PC-9 (cell line): ENCODE measurements at regions not wholly inside any gene's neighbourhood (a gene's known extent, or its start where the extent isn't known, plus 50 kb on each side); places are given as distances from the start of the nearest gene placed in this dataset.
A peak's percentile ranks its signal among the peaks of the same experiment; 100 is the strongest.

ENCODE experiments used
- BruUV-seq: library from RNA; stranded (reverse); fragments of 400-500 nt; replicated peaks from 2 replicates; lab custom pipeline; 2021; lab: Mats Ljungman, UMichigan
- CTCF ChIA-PET: fragments of 300-600 bp; sonication (Branson Sonifier 250); formaldehyde crosslinking; loops from one replicate; lab custom pipeline; 2022; ENCODE audit warnings: antibody characterized with exemption; lab: Charles Lee
- POLR2A ChIA-PET: fragments of 300-600 bp; sonication (Branson Sonifier 250); formaldehyde crosslinking; loops from one replicate; lab custom pipeline; 2022; ENCODE audit warnings: antibody characterized with exemption; ENCODE audit not compliant: unreplicated experiment; lab: Charles Lee
- DNase-seq, 2 experiments: peaks; one replicate each; pipeline versions ENCODE4 v3.0.0 to v3.0.0-alpha.2; 2015 to 2022; ENCODE audit warnings: mixed read lengths in 1 of 2
- H2AFZ ChIP-seq: fragments of 200-600 bp; sonication (generic); 2 replicates; pipeline ENCODE4 v1.8.1; 2017; ENCODE audit warnings: antibody characterized with exemption
- H3F3A ChIP-seq: fragments of 200-600 bp; sonication (generic); 2 replicates; pipeline ENCODE4 v1.8.1; 2017; ENCODE audit warnings: antibody characterized with exemption, mild to moderate bottlenecking, low read depth; ENCODE audit not compliant: insufficient read depth
- H3K27ac ChIP-seq: fragments of 200-600 bp; sonication (generic); 2 replicates; pipeline ENCODE4 v1.6.1; 2016; ENCODE audit warnings: mixed run types
- H3K27me3 ChIP-seq: fragments of 200-600 bp; sonication (generic); 2 replicates; pipeline ENCODE4 v1.6.1; 2016; ENCODE audit warnings: low read depth, mixed run types; ENCODE audit not compliant: insufficient read depth
- H3K36me3 ChIP-seq: fragments of 200-600 bp; sonication (generic); 2 replicates; pipeline ENCODE4 v1.6.1; 2016; ENCODE audit warnings: low read depth, mixed run types
- H3K4me1 ChIP-seq: fragments of 200-600 bp; sonication (generic); replicated peaks from 2 replicates; pipeline ENCODE4 v1.6.1; 2016; ENCODE audit warnings: mixed run types; ENCODE audit not compliant: insufficient read depth
- H3K4me2 ChIP-seq: fragments of 200-600 bp; sonication (generic); 2 replicates; pipeline ENCODE4 v1.6.1; 2017; ENCODE audit warnings: mixed run types
- H3K4me3 ChIP-seq: fragments of 200-600 bp; sonication (generic); 2 replicates; pipeline ENCODE4 v1.6.1; 2016; ENCODE audit warnings: mixed run types
- H3K79me2 ChIP-seq: fragments of 200-600 bp; sonication (generic); 2 replicates; pipeline ENCODE4 v1.6.1; 2017; ENCODE audit warnings: low read depth, mixed run types
- H3K9me2 ChIP-seq: fragments of 200-600 bp; sonication (generic); 2 replicates; pipeline ENCODE4 v1.8.1; 2017; ENCODE audit warnings: mild to moderate bottlenecking; ENCODE audit not compliant: insufficient read depth
- H3K9me3 ChIP-seq: fragments of 200-600 bp; sonication (generic); 2 replicates; pipeline ENCODE4 v1.8.1; 2016; ENCODE audit warnings: low read depth; ENCODE audit not compliant: insufficient read depth
- H4K20me1 ChIP-seq: fragments of 200-600 bp; sonication (generic); 2 replicates; pipeline ENCODE4 v1.8.1; 2017; ENCODE audit not compliant: insufficient read depth
- EZH2 ChIP-seq: fragments of 200-600 bp; sonication (generic); IDR thresholded peaks from 2 replicates; pipeline ENCODE4 v1.8.0; 2017; ENCODE audit warnings: antibody characterized with exemption, low read depth
- intact Hi-C: fragments of 100-400 bp; cut with micrococcal nuclease; formaldehyde crosslinking; loops from one replicate; pipeline ENCODE4 v1.10.0; 2022; ENCODE audit not compliant: unreplicated experiment
- TF ChIP-seq, protein P1 (sequence below): fragments of 200-600 bp; sonication (generic); conservative IDR thresholded peaks from 2 replicates; pipeline ENCODE4 v1.6.1; 2017; ENCODE audit warnings: mixed run types, antibody characterized with exemption, mild to moderate bottlenecking, moderate library complexity

DNA sequence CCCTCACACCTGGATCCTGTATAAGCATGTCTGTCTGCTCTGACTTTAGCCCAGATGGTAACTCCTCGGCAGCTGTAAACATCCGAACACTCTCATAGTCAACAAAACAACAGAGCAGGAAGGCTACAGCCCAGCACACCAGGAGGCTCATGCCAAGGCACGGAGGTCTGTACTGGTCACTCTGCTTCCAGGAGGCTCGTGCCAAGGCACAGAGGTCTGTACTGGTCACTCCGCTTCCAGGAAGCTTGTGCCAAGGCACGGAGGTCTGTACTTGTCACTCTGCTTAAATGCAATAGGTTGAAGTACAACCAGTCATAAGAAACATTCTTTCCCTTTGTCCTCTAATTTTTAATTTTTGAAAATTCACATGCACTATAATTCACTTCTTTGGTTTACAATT is 190.1 kb upstream of the CDH4 start:
- intact Hi-C loops = no loop called here
- BruUV-seq = no TSS peak
- TF ChIP-seq, protein P1, sequence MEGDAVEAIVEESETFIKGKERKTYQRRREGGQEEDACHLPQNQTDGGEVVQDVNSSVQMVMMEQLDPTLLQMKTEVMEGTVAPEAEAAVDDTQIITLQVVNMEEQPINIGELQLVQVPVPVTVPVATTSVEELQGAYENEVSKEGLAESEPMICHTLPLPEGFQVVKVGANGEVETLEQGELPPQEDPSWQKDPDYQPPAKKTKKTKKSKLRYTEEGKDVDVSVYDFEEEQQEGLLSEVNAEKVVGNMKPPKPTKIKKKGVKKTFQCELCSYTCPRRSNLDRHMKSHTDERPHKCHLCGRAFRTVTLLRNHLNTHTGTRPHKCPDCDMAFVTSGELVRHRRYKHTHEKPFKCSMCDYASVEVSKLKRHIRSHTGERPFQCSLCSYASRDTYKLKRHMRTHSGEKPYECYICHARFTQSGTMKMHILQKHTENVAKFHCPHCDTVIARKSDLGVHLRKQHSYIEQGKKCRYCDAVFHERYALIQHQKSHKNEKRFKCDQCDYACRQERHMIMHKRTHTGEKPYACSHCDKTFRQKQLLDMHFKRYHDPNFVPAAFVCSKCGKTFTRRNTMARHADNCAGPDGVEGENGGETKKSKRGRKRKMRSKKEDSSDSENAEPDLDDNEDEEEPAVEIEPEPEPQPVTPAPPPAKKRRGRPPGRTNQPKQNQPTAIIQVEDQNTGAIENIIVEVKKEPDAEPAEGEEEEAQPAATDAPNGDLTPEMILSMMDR = no peak
- ChIA-PET CTCF (no interaction called here), POLR2A (no interaction called here)
- no peaks in the 10 kb centered on the region for H3K79me2 ChIP-seq
- H3K36me3 ChIP-seq = no peaks in the 10 kb centered on the region
- no peaks in the 10 kb centered on the region for H3K9me3 ChIP-seq
- no peaks in the 10 kb centered on the region for H3F3A ChIP-seq
- no peak overlapping the region for H2AFZ ChIP-seq
- DNase-seq = peak in 1 of 2 experiments; percentile 1
- no peaks in the 10 kb centered on the region for H3K9me2 ChIP-seq
- 0 out of 2 replicates have a peak, but pooled peaks cover 4% of the 10 kb centered on the region for H4K20me1 ChIP-seq
- no peaks in the 10 kb centered on the region for H3K4me1 ChIP-seq
- no peak overlapping the region for H3K4me3 ChIP-seq
- H3K27me3 ChIP-seq = peaks cover 93% of the 10 kb centered on the region
- no peak overlapping the region for H3K4me2 ChIP-seq
- H3K27ac ChIP-seq = no peak overlapping the region

DNA sequence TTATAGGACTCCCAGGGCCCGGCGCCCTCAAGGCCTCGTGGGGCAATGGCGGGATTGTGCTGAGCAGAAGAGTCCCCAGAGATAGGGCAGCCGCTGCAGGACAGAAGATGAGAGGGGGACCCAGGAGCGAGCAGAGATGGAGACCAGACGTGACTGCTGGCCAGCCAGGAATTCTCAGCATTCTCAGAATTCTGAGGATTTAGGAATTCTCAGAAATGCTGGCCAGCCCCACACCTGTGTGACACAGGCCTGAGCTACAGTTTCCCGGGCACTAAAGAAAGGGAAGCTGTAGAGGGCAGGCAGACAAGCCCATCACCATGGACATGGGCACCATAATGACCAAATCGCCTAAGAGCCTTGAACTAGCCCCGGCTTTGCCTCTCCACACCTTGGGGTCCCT is 186.2 kb upstream of the CDH4 start:
- intact Hi-C loops = no loop called here
- H2AFZ ChIP-seq = no peak overlapping the region
- H3K4me2 ChIP-seq = no peak overlapping the region
- DNase-seq = no peak
- ChIA-PET POLR2A (no interaction called here), CTCF (no interaction called here)
- no peaks in the 10 kb centered on the region for H3K79me2 ChIP-seq
- TF ChIP-seq, protein P1 = no peak
- TF ChIP-seq EZH2 = no peak
- no peaks in the 10 kb centered on the region for H3F3A ChIP-seq
- H3K9me3 ChIP-seq = no peaks in the 10 kb centered on the region
- H3K4me3 ChIP-seq = no peak overlapping the region
- BruUV-seq = no TSS peak
- H3K9me2 ChIP-seq = no peaks in the 10 kb centered on the region
- no peaks in the 10 kb centered on the region for H3K4me1 ChIP-seq
- no peaks in the 10 kb centered on the region for H3K36me3 ChIP-seq
- 0 out of 2 replicates have a peak, but pooled peaks cover 4% of the 10 kb centered on the region for H4K20me1 ChIP-seq
- no peak overlapping the region for H3K27ac ChIP-seq
- H3K27me3 ChIP-seq = peaks cover 93% of the 10 kb centered on the region

DNA sequence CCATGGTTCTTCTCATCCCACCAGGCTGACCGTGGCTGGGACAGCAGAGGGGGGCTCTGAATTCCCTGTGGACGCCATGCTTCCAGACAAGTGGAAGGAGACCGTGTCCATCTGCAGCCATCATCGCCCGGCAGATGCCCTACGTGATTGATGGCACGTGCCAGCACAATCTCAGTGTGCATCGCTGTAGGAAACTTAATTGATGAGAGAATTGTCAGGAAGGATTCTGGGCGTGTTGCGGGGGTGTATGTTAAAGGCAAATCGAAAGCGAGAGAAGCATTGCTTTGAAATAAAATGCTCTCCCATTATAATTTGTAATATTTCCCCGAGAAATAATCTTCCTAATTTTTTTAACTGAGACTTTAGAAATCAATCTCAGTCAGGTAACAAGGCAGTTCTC is 185.5 kb upstream of the CDH4 start:
- POLR2A ChIA-PET = no interaction called here
- DNase-seq = no peak
- BruUV-seq = no TSS peak

More for the DNA sequence above, 185.5 kb upstream of the CDH4 start:
- Histone ChIP-seq H3K27me3 (peaks cover 93% of the 10 kb centered on the region), H3K36me3 (no peaks in the 10 kb centered on the region), H3K79me2 (no peaks in the 10 kb centered on the region), H3K9me2 (no peaks in the 10 kb centered on the region), H4K20me1 (0 out of 2 replicates have a peak, but pooled peaks cover 4% of the 10 kb centered on the region), H3K9me3 (no peaks in the 10 kb centered on the region), H3K4me1 (no peaks in the 10 kb centered on the region), H3K4me3 (no peak overlapping the region), H3K4me2 (no peak overlapping the region), H3F3A (no peaks in the 10 kb centered on the region), H3K27ac (no peak overlapping the region), H2AFZ (no peak overlapping the region)
- CTCF ChIA-PET = no interaction called here
- intact Hi-C loops = no loop called here
- TF ChIP-seq, protein P1 = no peak
- no peak for TF ChIP-seq EZH2
